ENCODE measurements at regions not wholly inside any gene's neighbourhood (a gene's known extent, or its start where the extent isn't known, plus 50 kb on each side); places are given as distances from the start of the nearest gene placed in this dataset.

GRCh38 chr2:41694536-41695049, 353.2 kb upstream of the PKDCC start:
- DNase-seq (ENCODE audit: low read depth): no peak

- no peak for DNase-seq (ENCODE audit: low read depth)
Observed at GRCh38 chr2:41695198-41696113, 352.4 kb upstream of the PKDCC start.

GRCh38 chr2:41697389-41697788, 350.4 kb upstream of the PKDCC start:
- no peak for DNase-seq (ENCODE audit: low read depth)

GRCh38 chr2:41698678-41699422, 349.0 kb upstream of the PKDCC start:
- DNase-seq (ENCODE audit: low read depth): peak; percentile 9

- no peak for DNase-seq (ENCODE audit: low read depth)
Observed at GRCh38 chr2:41701231-41701630, 346.6 kb upstream of the PKDCC start.

GRCh38 chr2:41703123-41703522, 344.7 kb upstream of the PKDCC start:
- no peak for DNase-seq (ENCODE audit: low read depth)

GRCh38 chr2:41705634-41706033, 342.2 kb upstream of the PKDCC start:
- no peak for DNase-seq (ENCODE audit: low read depth)

- no peak for DNase-seq (ENCODE audit: low read depth)
Observed at GRCh38 chr2:41706286-41706685, 341.5 kb upstream of the PKDCC start.

- no peak for DNase-seq (ENCODE audit: low read depth)
Observed at GRCh38 chr2:41707790-41708451, 339.9 kb upstream of the PKDCC start.

- no peak for DNase-seq (ENCODE audit: low read depth)
Observed at GRCh38 chr2:41709702-41710599, 337.9 kb upstream of the PKDCC start.

GRCh38 chr2:41710944-41711343, 336.9 kb upstream of the PKDCC start:
- DNase-seq (ENCODE audit: low read depth): peak; percentile 11

- DNase-seq (ENCODE audit: low read depth): no peak
Observed at GRCh38 chr2:41711736-41712135, 336.1 kb upstream of the PKDCC start.

GRCh38 chr2:41716497-41716896, 331.3 kb upstream of the PKDCC start:
- DNase-seq (ENCODE audit: low read depth): no peak

- no peak for DNase-seq (ENCODE audit: low read depth)
Observed at GRCh38 chr2:41717839-41718238, 330.0 kb upstream of the PKDCC start.

GRCh38 chr2:41718705-41719104, 329.1 kb upstream of the PKDCC start:
- DNase-seq (ENCODE audit: low read depth): no peak

GRCh38 chr2:41719756-41720155, 328.1 kb upstream of the PKDCC start:
- DNase-seq (ENCODE audit: low read depth): no peak

- DNase-seq (ENCODE audit: low read depth): peak; percentile 50
Observed at GRCh38 chr2:41720331-41721251, 327.2 kb upstream of the PKDCC start.

GRCh38 chr2:41722668-41723369, 325.0 kb upstream of the PKDCC start:
- peak; percentile 47 for DNase-seq (ENCODE audit: low read depth)

- DNase-seq (ENCODE audit: low read depth): no peak
Observed at GRCh38 chr2:41723526-41723925, 324.3 kb upstream of the PKDCC start.

GRCh38 chr2:41724465-41724864, 323.4 kb upstream of the PKDCC start:
- no peak for DNase-seq (ENCODE audit: low read depth)

Data from EH (cell line).